HG02763 (cell line): ENCODE measurements at regions not wholly inside any gene's neighbourhood (a gene's known extent, or its start where the extent isn't known, plus 50 kb on each side); places are given as distances from the start of the nearest gene placed in this dataset.

ENCODE experiments used
- ATAC-seq: cut with Tn5 transposase; IDR thresholded peaks from one replicate; pipeline ENCODE4 v1.9.1; 2021; ENCODE audit warnings: mild to moderate bottlenecking, moderate library complexity; ENCODE audit not compliant: unreplicated experiment

DNA sequence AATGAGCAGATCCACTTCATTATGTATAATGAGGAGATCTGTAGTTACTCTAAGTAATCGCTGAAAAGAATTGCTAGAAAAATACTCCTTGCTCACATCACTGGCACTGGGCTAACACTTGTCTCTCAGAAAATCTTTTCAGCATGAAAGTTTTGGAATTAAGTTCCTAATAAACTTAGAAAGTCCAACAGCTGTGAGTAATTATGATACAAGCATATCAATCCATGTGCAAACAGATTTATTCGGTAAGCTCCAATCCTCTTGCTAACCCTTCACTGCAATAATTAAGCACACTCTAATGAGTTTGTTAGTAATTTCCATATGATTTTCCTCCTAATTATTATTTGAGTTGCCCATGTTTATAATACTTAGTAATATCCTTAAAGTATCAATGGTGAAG lies 652.6 kb upstream of the WWC1 start:
- ATAC-seq, result no peak

DNA sequence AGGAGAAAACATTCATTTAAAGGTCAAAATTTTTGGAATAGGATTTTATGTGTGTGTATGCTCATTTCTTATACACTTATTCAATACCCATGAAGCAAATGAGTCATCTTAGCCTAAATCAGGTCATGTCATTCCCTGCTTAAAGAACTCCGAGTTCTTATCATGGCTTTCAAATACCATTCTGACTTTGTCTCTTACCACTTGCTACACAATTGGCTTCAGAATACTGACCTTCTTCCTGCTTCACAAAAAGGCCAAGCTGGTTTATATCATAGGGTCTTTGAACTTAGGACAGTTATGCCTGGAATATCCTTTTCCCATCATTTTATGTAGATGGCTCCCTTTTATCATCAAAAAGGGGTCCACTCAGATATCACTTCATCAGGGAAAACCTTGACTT lies 652.2 kb upstream of the WWC1 start:
- ATAC-seq, result no peak

DNA sequence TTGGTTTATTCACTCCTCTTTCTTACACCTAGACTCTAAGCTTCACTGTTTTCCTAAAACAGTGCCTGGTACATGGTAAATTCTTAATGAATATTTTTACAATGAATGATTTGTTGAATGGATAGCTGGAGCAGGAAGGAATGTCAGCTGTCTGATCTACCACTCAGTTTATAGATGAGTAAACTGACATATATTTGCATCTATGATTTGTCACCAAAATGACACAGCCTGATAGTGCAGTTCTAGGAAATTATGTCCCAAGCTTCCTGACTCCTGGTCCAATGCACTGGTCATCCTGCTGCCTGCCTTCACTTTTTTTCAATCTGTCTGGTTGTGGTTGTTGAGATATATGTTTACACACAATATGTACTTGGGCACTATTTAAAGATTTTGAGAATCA lies 651.7 kb upstream of the WWC1 start:
- no peak for ATAC-seq

DNA sequence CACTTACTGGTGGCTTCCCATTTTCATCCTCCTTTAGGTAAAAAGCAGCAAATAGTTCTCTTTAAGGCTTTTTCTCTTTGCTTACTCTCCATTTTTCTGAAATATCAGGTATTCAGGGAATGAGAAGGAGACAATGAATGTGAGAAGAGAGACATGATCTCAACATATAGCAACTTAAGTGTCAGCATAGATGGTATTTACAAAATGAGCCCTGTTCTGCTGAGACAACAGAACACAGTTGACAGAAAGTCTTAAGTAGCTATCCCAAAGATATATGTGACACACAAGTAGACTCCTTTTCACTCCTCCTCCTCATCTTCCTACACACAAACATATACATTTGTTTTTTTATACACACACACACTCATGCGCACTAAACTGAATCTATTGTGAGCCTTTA lies 649.3 kb upstream of the WWC1 start:
- ATAC-seq, result no peak

DNA sequence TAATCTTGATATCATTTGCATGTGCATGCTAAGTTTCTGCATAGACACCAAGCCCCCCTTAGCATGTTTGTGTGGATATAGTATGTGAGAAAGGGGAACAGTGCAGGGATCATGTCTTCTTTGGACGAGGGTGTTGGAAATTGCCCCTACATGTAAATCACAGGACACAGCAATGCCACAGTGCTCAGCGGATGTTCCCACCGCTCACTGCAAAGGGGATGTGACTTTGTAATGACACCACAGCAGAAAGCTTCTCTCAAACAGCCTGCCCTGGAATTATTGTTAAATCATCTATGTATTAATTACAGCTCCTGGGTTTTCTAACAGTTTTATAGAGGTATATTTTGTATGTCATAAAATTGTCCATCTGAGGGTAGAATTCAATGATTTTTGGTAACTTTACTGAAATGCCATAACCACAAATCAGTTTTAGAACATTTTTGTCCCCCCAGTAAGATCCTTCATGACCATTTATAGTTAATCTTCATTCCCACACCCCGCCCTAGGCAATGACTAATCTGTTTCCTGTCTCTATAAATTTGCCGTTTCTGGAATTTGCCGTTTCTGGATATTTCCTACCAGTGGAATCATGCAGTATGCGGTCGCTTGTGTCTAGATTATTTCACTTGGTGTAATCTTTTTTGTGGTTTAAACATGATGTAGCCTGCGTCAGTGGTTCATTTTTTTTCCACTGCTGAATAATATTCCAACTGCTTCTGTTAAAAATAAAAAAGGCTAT lies 648.5 kb upstream of the WWC1 start:
- no peak for ATAC-seq

DNA sequence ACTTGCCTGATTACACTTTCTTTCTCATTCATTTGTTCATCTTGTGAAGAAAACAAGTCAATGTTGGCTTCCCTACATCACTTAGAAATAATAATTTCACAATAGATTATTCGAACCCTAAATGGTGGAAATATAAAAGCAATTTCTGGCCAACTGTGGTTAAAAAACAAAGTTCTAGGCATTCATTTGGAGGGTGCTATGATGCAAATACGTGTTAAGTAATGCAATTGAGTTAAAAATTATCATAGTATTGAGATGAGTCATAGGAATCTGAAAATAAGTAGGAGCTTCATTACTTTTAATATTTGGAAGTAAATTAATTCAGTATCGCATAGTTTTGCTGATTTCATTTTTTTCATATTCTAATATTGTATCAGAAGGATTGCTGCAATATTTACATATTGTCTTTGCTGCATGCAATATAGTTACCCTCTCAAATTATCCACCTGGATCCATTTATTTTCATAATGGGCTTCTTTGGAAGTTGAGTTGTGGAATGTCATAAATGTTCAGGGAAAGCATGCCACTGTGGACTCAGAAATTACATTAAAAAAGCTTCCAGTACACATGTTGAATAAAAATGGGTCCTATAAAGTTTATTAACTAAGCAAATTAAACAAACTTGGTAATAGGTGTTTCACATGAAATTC lies 647.7 kb upstream of the WWC1 start:
- no peak for ATAC-seq

DNA sequence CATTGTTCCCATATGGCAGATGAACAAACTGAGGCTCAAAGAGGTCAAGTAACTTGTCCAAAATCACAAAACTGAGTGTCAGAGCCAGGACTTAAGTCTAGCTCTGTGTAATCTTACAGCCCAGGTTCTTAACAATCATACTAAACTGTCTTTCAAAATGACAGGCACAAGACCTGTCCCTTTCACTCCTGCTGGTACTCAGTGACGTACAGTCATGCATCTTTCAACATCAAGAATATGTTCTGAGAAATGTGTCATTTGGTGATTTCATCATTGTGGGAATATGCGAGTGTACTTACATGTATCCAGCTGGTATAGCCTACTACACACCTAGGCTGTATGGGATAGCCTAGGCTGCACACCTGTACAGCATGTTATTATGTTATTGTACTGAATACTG lies 646.8 kb upstream of the WWC1 start:
- no peak for ATAC-seq

DNA sequence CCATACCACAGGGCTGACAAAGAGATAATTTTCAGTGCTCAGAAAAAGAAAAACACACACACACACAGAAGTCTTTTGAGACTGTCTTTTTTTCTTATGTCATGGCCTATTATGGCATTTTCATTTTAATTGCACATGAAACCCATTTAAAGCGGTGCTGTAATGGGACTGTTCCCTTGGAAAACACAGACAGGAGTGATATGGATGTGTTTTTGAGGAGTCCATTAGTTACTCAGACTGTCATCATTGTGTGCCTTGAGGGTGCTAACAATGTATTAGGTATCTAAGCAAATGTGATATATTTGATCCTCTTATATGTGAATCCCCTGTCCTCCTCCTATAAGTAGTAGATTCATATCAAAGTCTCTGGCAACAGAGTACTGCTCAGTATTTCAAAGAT lies 642.0 kb upstream of the WWC1 start:
- ATAC-seq, result no peak

DNA sequence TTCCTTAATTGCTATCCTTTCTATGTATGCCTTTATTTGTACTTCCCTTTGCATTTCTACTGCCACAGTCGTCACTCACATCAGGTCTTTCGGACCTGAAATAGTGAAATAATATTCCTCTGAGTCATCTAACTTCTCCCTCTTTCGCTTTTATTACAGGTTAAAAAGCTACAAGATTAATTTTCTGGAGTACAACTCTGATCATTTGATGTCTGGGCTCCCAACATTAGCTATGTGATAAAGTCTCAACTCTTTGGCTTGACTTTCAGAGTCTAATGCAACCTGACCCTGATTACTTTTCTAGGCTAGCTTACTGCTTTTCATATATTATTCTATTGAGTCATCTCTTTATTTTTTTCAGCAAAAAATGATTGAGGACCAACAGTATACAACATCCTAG lies 638.8 kb upstream of the WWC1 start:
- ATAC-seq, result no peak

DNA sequence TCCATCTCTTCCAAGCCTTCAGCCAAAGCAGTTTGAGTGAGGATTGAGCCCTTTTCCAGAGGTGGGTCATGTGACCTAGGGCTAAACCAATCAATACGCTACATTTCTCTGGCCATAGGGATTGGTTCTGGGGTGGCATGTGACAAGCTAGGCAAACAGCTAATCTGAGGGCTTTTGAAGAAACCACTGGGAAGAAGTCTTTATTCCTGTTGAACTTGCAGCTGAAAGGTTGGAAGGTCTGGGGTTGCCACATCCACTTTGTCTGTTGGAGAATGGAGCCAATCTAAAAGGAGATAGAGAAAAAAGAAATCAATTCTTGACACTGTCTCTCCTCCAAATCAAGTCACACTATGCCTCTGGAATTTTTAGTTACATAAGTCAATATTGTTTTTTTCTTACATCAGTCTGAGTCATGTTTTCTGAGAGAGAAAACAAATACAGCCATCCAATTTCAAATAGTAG lies 637.8 kb upstream of the WWC1 start:
- ATAC-seq, result no peak

DNA sequence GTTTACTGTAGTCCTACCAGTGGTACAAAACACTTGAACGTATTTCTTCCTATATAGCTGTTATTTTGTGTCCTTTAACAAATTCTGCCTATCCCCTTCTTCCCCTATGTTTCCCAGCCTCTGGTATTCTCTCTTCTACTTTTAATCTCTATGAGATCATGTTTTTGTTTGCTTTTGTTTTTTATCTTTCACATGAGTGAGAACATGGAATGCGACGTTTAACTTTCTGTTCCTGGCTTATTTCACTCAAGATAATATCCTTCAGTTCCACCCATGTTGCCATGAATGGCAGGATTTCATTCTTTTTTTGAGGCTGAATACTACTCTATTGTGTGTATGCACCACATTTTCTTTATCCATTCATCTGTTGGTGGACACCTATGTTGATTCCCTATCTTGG lies 634.4 kb upstream of the WWC1 start:
- ATAC-seq, result no peak

DNA sequence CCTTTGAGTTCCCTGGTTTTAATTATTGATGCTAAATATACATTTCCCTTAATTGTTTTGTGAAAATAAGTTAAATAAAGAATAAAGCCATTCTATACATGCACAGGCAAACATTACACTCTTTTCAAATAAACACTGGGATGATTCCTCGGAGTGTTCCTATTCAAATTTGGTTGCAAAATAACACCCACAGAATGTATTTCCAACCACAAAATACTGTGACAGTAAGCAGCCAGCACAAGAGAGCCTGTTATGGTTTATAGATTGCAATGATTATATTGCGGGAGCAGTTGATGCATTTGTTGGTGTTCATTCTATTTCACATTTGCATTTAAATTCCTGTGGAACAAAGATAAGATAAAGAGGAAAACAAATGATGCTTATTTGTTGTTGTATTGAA lies 632.6 kb upstream of the WWC1 start:
- ATAC-seq, result no peak

DNA sequence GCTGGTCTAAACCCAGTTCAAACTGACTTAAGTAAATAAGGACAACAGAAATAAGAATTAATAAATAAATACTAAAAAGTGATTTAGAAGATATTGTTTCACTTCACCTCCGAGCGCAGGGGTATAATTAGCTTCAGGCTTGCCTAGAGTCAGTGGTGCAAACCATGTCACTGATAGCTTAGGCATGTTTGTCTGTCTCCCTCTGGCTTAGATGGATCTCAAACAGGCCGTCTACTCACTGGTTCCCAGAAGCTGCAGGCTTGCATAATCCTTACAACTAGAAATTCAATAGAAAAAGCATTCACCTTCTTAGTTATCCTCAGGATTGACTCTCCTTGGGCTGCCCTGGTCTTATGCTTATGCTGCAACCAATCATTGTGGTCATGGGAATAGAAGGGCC lies 629.8 kb upstream of the WWC1 start:
- ATAC-seq, result no peak

DNA sequence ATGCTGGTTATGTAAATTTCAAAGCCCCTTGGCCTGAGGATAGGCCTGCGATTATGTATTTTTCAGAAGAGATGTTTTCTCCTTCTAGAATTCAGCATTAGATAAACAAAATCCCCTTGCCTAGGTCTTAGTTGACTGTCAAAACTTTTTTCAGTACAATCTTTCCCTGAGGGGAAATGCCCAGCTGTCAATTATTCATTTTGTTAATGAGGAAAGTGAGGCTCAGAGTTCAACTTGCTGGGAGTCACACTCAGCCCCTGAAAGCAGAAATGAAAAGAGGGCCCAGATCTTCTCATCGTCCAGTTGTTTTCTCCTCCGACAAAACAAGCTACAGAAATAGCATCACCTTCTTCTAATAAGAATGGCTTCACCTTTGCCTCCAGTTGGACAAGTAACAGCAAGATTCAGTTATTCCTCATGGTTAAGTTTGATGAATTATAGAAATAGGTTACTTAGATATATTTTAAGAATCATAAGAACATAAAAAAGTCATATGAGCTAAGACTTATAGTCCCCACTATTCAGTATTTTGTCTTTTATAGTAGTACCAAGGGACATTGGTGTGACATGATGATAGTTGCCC lies 627.1 kb upstream of the WWC1 start:
- ATAC-seq, result no peak

DNA sequence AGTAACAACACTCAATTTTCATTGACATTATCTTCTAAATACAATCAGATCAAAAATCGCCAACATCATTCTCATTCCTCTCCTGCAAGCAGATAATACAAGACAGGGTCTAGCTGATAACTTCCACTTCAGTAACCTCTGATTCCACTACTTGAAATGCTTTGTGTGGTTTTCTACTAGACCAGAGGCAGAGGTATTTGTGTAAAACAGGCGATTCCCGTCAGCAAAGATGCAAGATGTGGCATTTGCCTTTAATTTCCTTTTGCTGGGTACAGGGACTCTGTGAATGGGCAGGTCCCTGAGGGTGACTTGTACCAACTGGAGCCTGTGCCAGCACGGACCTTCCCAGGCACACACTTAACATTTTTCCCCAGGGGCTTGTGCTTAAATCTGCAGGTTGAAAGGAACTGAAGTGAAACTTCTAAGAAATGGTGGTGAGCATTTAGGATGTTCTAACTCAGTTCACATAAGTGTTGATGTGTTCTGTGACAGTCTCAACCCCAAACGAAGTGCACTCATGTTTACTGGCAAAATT lies 625.5 kb upstream of the WWC1 start:
- no peak for ATAC-seq

DNA sequence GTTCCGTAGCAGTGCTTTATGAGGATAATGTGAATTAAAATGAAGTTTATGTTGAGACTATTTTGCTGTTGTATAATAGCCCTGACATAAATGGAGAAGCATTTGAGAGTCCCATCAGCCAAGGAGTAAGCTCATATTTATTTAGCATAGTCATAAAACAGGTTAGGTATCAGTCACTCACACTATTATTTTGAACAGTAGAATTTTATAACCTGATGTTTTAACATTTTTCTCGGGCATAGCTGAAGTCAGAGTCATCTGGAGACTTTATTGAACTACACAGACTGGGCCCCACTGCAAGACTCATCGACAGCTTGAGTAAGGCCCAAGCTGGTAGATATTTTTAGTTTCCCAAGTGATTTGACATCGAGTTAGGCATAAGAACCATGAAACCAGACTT lies 620.3 kb upstream of the WWC1 start:
- no peak for ATAC-seq

DNA sequence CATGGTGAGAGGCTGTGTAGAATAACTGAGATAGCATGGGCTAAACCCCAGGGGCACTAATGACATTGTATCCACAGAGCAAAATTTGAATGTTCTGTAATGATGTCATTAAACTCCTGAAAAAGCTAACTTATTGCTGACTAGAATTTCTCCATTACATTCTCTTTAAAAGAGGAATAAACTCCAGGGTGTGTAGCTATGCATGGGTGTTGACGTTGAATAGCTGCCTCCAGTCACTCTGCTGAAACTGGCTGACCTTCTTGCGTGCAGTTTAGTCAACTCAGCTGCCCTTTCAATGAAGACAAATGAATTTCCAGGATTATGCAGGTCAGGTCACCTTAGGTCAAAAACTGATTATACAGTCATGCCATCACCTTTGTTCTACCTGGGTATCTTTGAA lies 617.5 kb upstream of the WWC1 start:
- no peak for ATAC-seq

DNA sequence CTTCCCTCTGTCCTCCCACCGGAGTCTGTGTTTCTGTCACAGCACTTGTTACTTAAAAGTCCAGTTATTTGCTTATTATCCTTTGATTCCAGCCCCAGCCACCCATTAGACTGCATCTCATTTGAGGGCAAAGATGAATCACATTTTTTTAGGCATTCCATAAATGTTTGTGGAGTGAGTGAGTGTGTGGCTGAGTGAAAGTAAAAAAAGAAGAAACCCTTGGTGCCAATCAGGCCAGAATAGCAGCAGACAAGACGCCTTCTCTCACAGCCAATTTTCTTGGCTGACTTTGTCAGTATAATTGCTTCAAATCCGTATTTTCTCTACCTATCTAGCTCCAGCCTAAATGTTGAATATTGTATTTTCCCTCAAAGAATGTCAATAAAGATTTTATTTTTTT lies 613.0 kb upstream of the WWC1 start:
- ATAC-seq, result no peak

DNA sequence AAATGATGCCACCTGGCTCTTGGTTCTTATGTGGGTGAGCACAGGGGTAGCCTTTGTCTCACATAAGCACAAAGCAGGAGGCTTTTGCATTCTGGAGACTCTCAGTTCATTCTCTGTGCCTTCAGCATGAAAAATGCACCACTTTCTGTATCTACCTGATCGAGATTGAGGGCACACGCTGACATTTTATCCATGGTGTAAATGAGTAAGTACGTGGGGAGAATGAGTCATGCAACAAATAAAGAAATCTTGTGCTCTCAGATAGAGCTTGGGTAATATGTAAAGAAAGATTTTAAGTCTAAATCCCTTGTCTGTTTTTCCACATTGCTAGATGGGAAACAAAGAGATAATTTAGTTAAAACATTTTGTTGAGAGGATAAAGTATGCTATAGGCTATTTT lies 607.2 kb upstream of the WWC1 start:
- ATAC-seq, result no peak

DNA sequence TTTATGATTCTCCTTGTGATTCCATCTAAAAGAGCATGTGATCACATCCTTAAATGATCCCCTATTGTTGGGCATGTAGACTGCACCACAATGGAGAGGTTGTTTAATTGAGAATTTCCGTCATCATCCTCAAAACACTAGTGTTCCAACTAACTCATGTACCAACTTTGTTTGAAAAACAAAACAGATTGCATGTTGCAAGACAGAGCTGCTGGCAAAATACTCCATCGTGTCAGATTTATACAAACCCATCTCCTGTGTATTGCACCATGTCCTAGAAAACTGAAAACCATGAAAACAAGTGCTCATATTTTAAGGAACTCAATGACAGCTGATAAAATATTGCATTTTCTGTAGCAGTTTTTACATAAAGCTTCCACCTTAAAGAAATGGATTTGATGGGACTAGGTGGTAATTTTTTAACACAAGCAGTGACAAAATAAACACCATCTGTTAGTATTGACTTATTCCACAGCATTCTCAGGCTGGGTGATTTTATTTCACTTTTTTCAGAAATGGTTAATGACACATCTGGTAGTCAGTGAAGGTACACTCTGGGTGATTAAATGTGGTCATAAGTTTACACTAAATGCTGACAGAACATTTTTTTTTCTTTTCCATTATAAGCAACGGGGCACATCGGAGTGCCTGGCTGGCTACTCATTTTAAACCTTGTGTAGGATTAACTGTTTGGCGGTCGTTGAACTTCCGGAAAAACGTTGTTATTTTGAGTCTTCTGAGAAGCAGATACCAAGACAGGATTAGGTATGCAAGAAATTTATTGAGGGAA lies 602.9 kb upstream of the WWC1 start:
- ATAC-seq, result no peak

DNA sequence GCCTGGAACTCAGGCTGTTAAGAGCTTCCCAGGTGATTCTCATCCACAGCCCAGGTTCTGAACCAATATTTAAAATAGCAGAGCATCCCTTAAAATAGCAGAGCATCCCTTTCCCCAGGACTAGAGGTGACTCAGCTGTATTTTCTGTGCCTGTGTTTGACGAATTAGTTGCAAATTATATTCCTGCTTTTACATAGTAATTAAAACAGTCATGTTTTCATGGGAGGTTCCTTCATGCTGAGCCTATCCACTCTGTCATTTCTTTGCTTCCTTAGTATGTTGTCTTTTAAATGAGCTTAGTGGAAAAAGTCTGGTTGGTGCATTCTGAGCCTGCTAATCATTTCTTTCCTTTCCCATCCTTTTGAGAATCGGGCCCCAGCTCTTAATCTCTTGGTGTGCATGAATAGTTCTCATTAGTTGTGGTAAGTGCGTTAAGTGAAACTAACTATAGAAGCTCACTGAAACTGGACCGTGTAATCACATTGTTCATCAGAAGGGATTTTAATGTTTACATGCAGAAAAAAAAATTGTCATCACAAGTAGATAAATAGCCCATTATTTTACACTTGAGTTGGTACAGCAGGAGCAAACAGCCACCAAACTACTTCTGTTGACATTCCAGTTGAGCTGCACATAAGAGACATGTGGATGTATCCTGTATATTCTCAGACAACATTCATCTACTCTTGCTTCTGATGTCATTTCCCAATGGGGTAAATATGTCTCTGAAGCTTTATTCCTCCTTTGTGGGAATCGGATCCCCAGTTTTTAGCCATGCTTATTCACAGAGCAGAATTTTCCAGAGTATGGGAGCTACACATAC lies 596.9 kb upstream of the WWC1 start:
- ATAC-seq, result no peak
